HG03103 (cell line): ENCODE measurements at regions not wholly inside any gene's neighbourhood (a gene's known extent, or its start where the extent isn't known, plus 50 kb on each side); places are given as distances from the start of the nearest gene placed in this dataset.

Experiments
- ATAC-seq: cut with Tn5 transposase; IDR thresholded peaks from one replicate; pipeline ENCODE4 v1.9.1; 2021; ENCODE audit warnings: low read depth; ENCODE audit not compliant: unreplicated experiment

GRCh38 chr16:87131061-87131995, 185.9 kb downstream of the C16orf95 start:
- ATAC-seq = no peak

- no peak for ATAC-seq
Observed at GRCh38 chr16:87131996-87132345, 185.2 kb downstream of the C16orf95 start.

- ATAC-seq = no peak
Observed at GRCh38 chr16:87132361-87133014, 184.7 kb downstream of the C16orf95 start.

- ATAC-seq = no peak
Observed at GRCh38 chr16:87133112-87133850, 183.9 kb downstream of the C16orf95 start.

- ATAC-seq = no peak
Observed at GRCh38 chr16:87133966-87134627, 183.1 kb downstream of the C16orf95 start.

GRCh38 chr16:87134628-87134995, 182.6 kb downstream of the C16orf95 start:
- no peak for ATAC-seq

GRCh38 chr16:87135246-87136030, 181.8 kb downstream of the C16orf95 start:
- no peak for ATAC-seq

GRCh38 chr16:87138316-87138715, 178.9 kb downstream of the C16orf95 start:
- no peak for ATAC-seq

- ATAC-seq = no peak
Observed at GRCh38 chr16:87138738-87139267, 178.4 kb downstream of the C16orf95 start.

- no peak for ATAC-seq
Observed at GRCh38 chr16:87140211-87141200, 176.7 kb downstream of the C16orf95 start.

- ATAC-seq = no peak
Observed at GRCh38 chr16:87141402-87141801, 175.8 kb downstream of the C16orf95 start.

GRCh38 chr16:87143661-87144121, 173.5 kb downstream of the C16orf95 start:
- ATAC-seq = no peak

- no peak for ATAC-seq
Observed at GRCh38 chr16:87144232-87144631, 173.0 kb downstream of the C16orf95 start.

GRCh38 chr16:87145181-87146176, 171.7 kb downstream of the C16orf95 start:
- no peak for ATAC-seq

- ATAC-seq = no peak
Observed at GRCh38 chr16:87146676-87147075, 170.5 kb downstream of the C16orf95 start.

- ATAC-seq = no peak
Observed at GRCh38 chr16:87149051-87149450, 168.1 kb downstream of the C16orf95 start.

GRCh38 chr16:87150262-87150661, 166.9 kb downstream of the C16orf95 start:
- ATAC-seq = no peak
